ENCODE measurements at regions not wholly inside any gene's neighbourhood (a gene's known extent, or its start where the extent isn't known, plus 50 kb on each side); places are given as distances from the start of the nearest gene placed in this dataset.

- no peaks in the 10 kb centered on the region for H3K9me3 ChIP-seq (replicated peaks in 1 of 3)
- TF ChIP-seq POLR2A (IDR thresholded peaks at IDR 0.05): no peak
- no peak for TF ChIP-seq CTCF (IDR thresholded peaks at IDR 0.05)
- H3K27me3 ChIP-seq: no peaks in the 10 kb centered on the region
- 45 to 63% (median 48%) methylated on average over 3 of the region's 3 CpGs for WGBS, 4 donors
- no peak overlapping the region for H3K4me3 ChIP-seq
- H3K36me3 ChIP-seq (replicated peaks in 1 of 2): no peaks in the 10 kb centered on the region
- DNase-seq: no peak
- no peaks in the 10 kb centered on the region for H3K4me1 ChIP-seq (replicated peaks in 1 of 2)
- intact Hi-C loops (cut with DNase I): no loop called here
- H3K27ac ChIP-seq: no peak overlapping the region
Measured at GRCh38 chr7:125663961-125664360, 734.3 kb upstream of the POT1 start.

DNA sequence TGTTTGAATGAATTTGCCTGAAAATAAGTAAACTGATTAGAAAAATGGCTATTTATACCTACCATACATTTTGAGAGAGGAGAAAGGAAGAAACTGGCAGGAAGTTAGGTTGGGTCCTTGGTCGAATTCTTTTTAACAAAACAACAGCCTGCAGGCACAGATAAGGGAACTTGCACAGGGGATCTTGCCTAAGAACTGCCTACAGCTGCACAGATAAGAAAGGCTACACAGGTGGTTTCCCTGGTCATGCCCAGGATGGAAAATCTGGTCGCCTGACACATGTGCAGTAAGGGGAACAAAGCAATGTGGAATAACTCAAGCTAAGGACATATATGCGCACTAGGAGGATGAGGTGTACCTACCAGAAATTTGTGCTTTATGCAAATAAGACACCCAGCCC is 732.1 kb upstream of the POT1 start:
- no peak overlapping the region for H3K4me3 ChIP-seq
- no peaks in the 10 kb centered on the region for H3K36me3 ChIP-seq (replicated peaks in 1 of 2)
- 44 to 64% (median 51%) methylated on average over 3 of the region's 3 CpGs for WGBS, 4 donors
- no peaks in the 10 kb centered on the region for H3K9me3 ChIP-seq (replicated peaks in 1 of 3)
- no peak for DNase-seq
- H3K27me3 ChIP-seq: no peaks in the 10 kb centered on the region
- TF ChIP-seq POLR2A (IDR thresholded peaks at IDR 0.05): no peak
- TF ChIP-seq CTCF (IDR thresholded peaks at IDR 0.05): no peak
- H3K4me1 ChIP-seq (replicated peaks in 1 of 2): no peaks in the 10 kb centered on the region
- intact Hi-C loops (cut with DNase I): no loop called here
- H3K27ac ChIP-seq: no peak overlapping the region

DNA sequence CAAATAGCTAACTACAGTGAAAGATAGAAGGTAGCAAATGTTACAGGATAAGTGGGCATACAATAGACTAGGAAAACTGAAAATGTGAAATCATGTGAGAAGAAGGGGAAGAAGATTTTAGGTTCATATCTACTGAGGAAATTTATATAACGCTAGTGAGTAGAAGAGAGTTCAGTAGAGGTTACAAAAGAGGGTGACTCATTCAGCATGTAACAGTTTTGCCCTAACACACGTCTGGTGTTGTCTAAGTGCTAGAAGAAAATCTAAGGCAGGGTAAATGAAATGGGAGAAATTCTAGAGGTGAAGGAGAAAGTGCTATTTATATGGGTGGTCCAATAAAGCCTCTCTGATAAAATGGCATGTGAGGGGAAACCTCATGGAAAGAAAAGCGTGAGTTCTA is 731.4 kb upstream of the POT1 start:
- 51 to 63% (median 54%) methylated on average over 3 of the region's 3 CpGs for WGBS, 4 donors
- no peaks in the 10 kb centered on the region for H3K27me3 ChIP-seq

DNA sequence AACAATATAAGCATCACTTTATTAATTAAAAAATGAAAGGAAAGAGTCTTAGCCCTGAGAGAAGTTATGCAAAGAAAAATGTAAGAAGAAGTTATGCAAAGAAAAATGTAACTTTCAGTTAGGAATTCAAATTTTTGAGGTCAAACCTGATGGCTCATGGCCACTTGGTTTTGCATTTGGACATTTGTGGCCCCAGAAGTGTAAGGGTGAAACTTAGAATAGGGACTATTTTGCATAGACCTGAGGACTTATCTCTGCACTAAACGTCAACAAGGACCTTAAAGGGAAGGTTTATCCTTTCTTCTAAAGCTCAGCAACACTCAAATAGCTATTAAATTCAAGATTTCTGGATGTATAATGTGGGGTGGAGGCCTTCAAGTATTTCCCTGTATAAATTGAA is 724.5 kb upstream of the POT1 start:
- DNase-seq: no peak
- intact Hi-C loops (cut with DNase I): no loop called here
- TF ChIP-seq POLR2A (IDR thresholded peaks at IDR 0.05): no peak
- no peak for TF ChIP-seq CTCF (IDR thresholded peaks at IDR 0.05)
- H3K9me3 ChIP-seq (replicated peaks in 1 of 3): no peaks in the 10 kb centered on the region
- no peak overlapping the region for H3K27ac ChIP-seq
- 55 to 77% (median 56%) methylated on average over 1 of the region's 1 CpG for WGBS, 4 donors
- H3K4me3 ChIP-seq: no peak overlapping the region
- H3K27me3 ChIP-seq: no peaks in the 10 kb centered on the region
- no peaks in the 10 kb centered on the region for H3K4me1 ChIP-seq (replicated peaks in 1 of 2)
- no peaks in the 10 kb centered on the region for H3K36me3 ChIP-seq (replicated peaks in 1 of 2)

More for the DNA sequence above, 731.4 kb upstream of the POT1 start:
- Histone ChIP-seq H3K9me3 (replicated peaks in 1 of 3) (no peaks in the 10 kb centered on the region), H3K4me1 (replicated peaks in 1 of 2) (no peaks in the 10 kb centered on the region), H3K4me3 (no peak overlapping the region), H3K36me3 (replicated peaks in 1 of 2) (no peaks in the 10 kb centered on the region), H3K27ac (no peak overlapping the region)
- TF ChIP-seq CTCF (IDR thresholded peaks at IDR 0.05) (no peak), POLR2A (IDR thresholded peaks at IDR 0.05) (no peak)
- no peak for DNase-seq
- intact Hi-C loops (cut with DNase I): no loop called here

Data from adrenal gland (tissue), 9 donors.